ENCODE measurements at regions not wholly inside any gene's neighbourhood (a gene's known extent, or its start where the extent isn't known, plus 50 kb on each side); places are given as distances from the start of the nearest gene placed in this dataset.

GRCh38 chr2:126801473-126801872, 97.2 kb upstream of the TEX51 start:
- no peaks in the 10 kb centered on the region for H3K9me3 Mint-ChIP-seq
- Histone ChIP-seq H3K4me1 (ENCODE audit: insufficient read depth, low read length) (no peaks in the 10 kb centered on the region), H3K4me3 (ENCODE audit: low read length in 2 of 2) (no peak overlapping the region), H3K27me3 (ENCODE audit: insufficient read depth, low read length) (no peaks in the 10 kb centered on the region), H3K36me3 (ENCODE audit: insufficient read depth, low read length) (no peaks in the 10 kb centered on the region), H3K27ac (ENCODE audit: low read depth, low read length) (no peak overlapping the region), H3K9me3 (ENCODE audit: control insufficient read depth in 1 of 2, low read length in 2 of 2) (no peaks in the 10 kb centered on the region)
- ChIA-PET POLR2A (ENCODE audit: partially characterized antibody) (no interaction called here), CTCF (ENCODE audit: partially characterized antibody) (no interaction called here)
- DNase-seq: no peak
- no peak overlapping the region for H3K27ac Mint-ChIP-seq
- no peak overlapping the region for H3K4me3 Mint-ChIP-seq
- no peaks in the 10 kb centered on the region for H3K36me3 Mint-ChIP-seq
- no peaks in the 10 kb centered on the region for H3K4me1 Mint-ChIP-seq
- peaks cover 2 to 5% of the 10 kb centered on the region in 2 donors for H3K27me3 Mint-ChIP-seq
- intact Hi-C loops (cut with micrococcal nuclease): no loop called here

GRCh38 chr2:126802316-126802715, 96.4 kb upstream of the TEX51 start:
- Histone ChIP-seq H3K4me3 (ENCODE audit: low read length in 2 of 2) (no peak overlapping the region), H3K9me3 (ENCODE audit: control insufficient read depth in 1 of 2, low read length in 2 of 2) (no peaks in the 10 kb centered on the region), H3K27ac (ENCODE audit: low read depth, low read length) (no peak overlapping the region), H3K4me1 (ENCODE audit: insufficient read depth, low read length) (no peaks in the 10 kb centered on the region), H3K27me3 (ENCODE audit: insufficient read depth, low read length) (no peaks in the 10 kb centered on the region), H3K36me3 (ENCODE audit: insufficient read depth, low read length) (no peaks in the 10 kb centered on the region)
- peaks cover 2 to 3% of the 10 kb centered on the region in 2 donors for H3K27me3 Mint-ChIP-seq
- POLR2A ChIA-PET (ENCODE audit: partially characterized antibody): no interaction called here
- H3K27ac Mint-ChIP-seq: no peak overlapping the region
- no peak overlapping the region for H3K4me3 Mint-ChIP-seq
- no peak for DNase-seq
- CTCF ChIA-PET (ENCODE audit: partially characterized antibody): no interaction called here
- no peaks in the 10 kb centered on the region for H3K4me1 Mint-ChIP-seq
- intact Hi-C loops (cut with micrococcal nuclease): no loop called here
- no peaks in the 10 kb centered on the region for H3K9me3 Mint-ChIP-seq
- no peaks in the 10 kb centered on the region for H3K36me3 Mint-ChIP-seq

GRCh38 chr2:126802774-126803433, 95.8 kb upstream of the TEX51 start:
- Mint-ChIP-seq H3K4me1 (no peaks in the 10 kb centered on the region), H3K4me3 (no peak overlapping the region), H3K27ac (no peak overlapping the region), H3K27me3 (peaks cover 2 to 3% of the 10 kb centered on the region in 2 donors), H3K36me3 (no peaks in the 10 kb centered on the region), H3K9me3 (no peaks in the 10 kb centered on the region)
- Histone ChIP-seq H3K27me3 (ENCODE audit: insufficient read depth, low read length) (no peaks in the 10 kb centered on the region), H3K27ac (ENCODE audit: low read depth, low read length) (no peak overlapping the region), H3K9me3 (ENCODE audit: control insufficient read depth in 1 of 2, low read length in 2 of 2) (no peaks in the 10 kb centered on the region), H3K4me1 (ENCODE audit: insufficient read depth, low read length) (no peaks in the 10 kb centered on the region), H3K4me3 (ENCODE audit: low read length in 2 of 2) (no peak overlapping the region), H3K36me3 (ENCODE audit: insufficient read depth, low read length) (no peaks in the 10 kb centered on the region)
- CTCF ChIA-PET (ENCODE audit: partially characterized antibody): no interaction called here
- POLR2A ChIA-PET (ENCODE audit: partially characterized antibody): no interaction called here
- intact Hi-C loops (cut with micrococcal nuclease): no loop called here
- no peak for DNase-seq

- Histone ChIP-seq H3K36me3 (ENCODE audit: insufficient read depth, low read length) (no peaks in the 10 kb centered on the region), H3K4me3 (ENCODE audit: low read length in 2 of 2) (no peak overlapping the region), H3K4me1 (ENCODE audit: insufficient read depth, low read length) (no peaks in the 10 kb centered on the region), H3K9me3 (ENCODE audit: control insufficient read depth in 1 of 2, low read length in 2 of 2) (no peaks in the 10 kb centered on the region), H3K27me3 (ENCODE audit: insufficient read depth, low read length) (no peaks in the 10 kb centered on the region), H3K27ac (ENCODE audit: low read depth, low read length) (no peak overlapping the region)
- Mint-ChIP-seq H3K4me3 (no peak overlapping the region), H3K4me1 (no peaks in the 10 kb centered on the region), H3K36me3 (no peaks in the 10 kb centered on the region), H3K27ac (no peak overlapping the region), H3K9me3 (no peaks in the 10 kb centered on the region), H3K27me3 (peaks cover 2 to 3% of the 10 kb centered on the region in 2 donors)
- DNase-seq: no peak
- POLR2A ChIA-PET (ENCODE audit: partially characterized antibody): no interaction called here
- CTCF ChIA-PET (ENCODE audit: partially characterized antibody): no interaction called here
- intact Hi-C loops (cut with micrococcal nuclease): no loop called here
Measured at GRCh38 chr2:126803434-126803775, 95.3 kb upstream of the TEX51 start.

- no peaks in the 10 kb centered on the region for H3K9me3 Mint-ChIP-seq
- H3K9me3 ChIP-seq (ENCODE audit: control insufficient read depth in 1 of 2, low read length in 2 of 2): no peaks in the 10 kb centered on the region
- peaks cover 0 to 3% of the 10 kb centered on the region in 2 donors for H3K27me3 Mint-ChIP-seq
- H3K4me1 Mint-ChIP-seq: no peaks in the 10 kb centered on the region
- intact Hi-C loops (cut with micrococcal nuclease): no loop called here
- no peak overlapping the region for H3K27ac Mint-ChIP-seq
- POLR2A ChIA-PET (ENCODE audit: partially characterized antibody): no interaction called here
- H3K27me3 ChIP-seq (ENCODE audit: insufficient read depth, low read length): no peaks in the 10 kb centered on the region
- H3K36me3 ChIP-seq (ENCODE audit: insufficient read depth, low read length): no peaks in the 10 kb centered on the region
- H3K4me3 ChIP-seq (ENCODE audit: low read length in 2 of 2): no peak overlapping the region
- no peaks in the 10 kb centered on the region for H3K4me1 ChIP-seq (ENCODE audit: insufficient read depth, low read length)
- no peak overlapping the region for H3K27ac ChIP-seq (ENCODE audit: low read depth, low read length)
- no peaks in the 10 kb centered on the region for H3K36me3 Mint-ChIP-seq
- no peak for DNase-seq
- CTCF ChIA-PET (ENCODE audit: partially characterized antibody): no interaction called here
- no peak overlapping the region for H3K4me3 Mint-ChIP-seq
Measured at GRCh38 chr2:126804347-126804746, 94.3 kb upstream of the TEX51 start.

- no peaks in the 10 kb centered on the region for H3K27me3 ChIP-seq (ENCODE audit: insufficient read depth, low read length)
- intact Hi-C loops (cut with micrococcal nuclease): no loop called here
Measured at GRCh38 chr2:126808929-126809328, 89.8 kb upstream of the TEX51 start.

GRCh38 chr2:126809340-126809739, 89.3 kb upstream of the TEX51 start:
- Mint-ChIP-seq H3K4me3 (no peak overlapping the region), H3K27ac (no peak overlapping the region), H3K27me3 (peaks cover 2 to 3% of the 10 kb centered on the region in 2 donors), H3K36me3 (no peaks in the 10 kb centered on the region), H3K9me3 (peaks cover 0 to 6% (median 0%) of the 10 kb centered on the region in 8 donors), H3K4me1 (no peaks in the 10 kb centered on the region)
- Histone ChIP-seq H3K27ac (ENCODE audit: low read depth, low read length) (no peak overlapping the region), H3K9me3 (ENCODE audit: control insufficient read depth in 1 of 2, low read length in 2 of 2) (no peaks in the 10 kb centered on the region), H3K4me3 (ENCODE audit: low read length in 2 of 2) (no peak overlapping the region), H3K4me1 (ENCODE audit: insufficient read depth, low read length) (no peaks in the 10 kb centered on the region), H3K27me3 (ENCODE audit: insufficient read depth, low read length) (no peaks in the 10 kb centered on the region), H3K36me3 (ENCODE audit: insufficient read depth, low read length) (no peaks in the 10 kb centered on the region)
- ChIA-PET POLR2A (ENCODE audit: partially characterized antibody) (no interaction called here), CTCF (ENCODE audit: partially characterized antibody) (no interaction called here)
- DNase-seq: no peak
- intact Hi-C loops (cut with micrococcal nuclease): no loop called here

More at GRCh38 chr2:126808929-126809328, 89.8 kb upstream of the TEX51 start:
- no peaks in the 10 kb centered on the region for H3K4me1 Mint-ChIP-seq
- DNase-seq: no peak
- POLR2A ChIA-PET (ENCODE audit: partially characterized antibody): no interaction called here
- Histone ChIP-seq H3K4me3 (ENCODE audit: low read length in 2 of 2) (no peak overlapping the region), H3K4me1 (ENCODE audit: insufficient read depth, low read length) (no peaks in the 10 kb centered on the region), H3K27ac (ENCODE audit: low read depth, low read length) (no peak overlapping the region), H3K9me3 (ENCODE audit: control insufficient read depth in 1 of 2, low read length in 2 of 2) (no peaks in the 10 kb centered on the region), H3K36me3 (ENCODE audit: insufficient read depth, low read length) (no peaks in the 10 kb centered on the region)
- H3K9me3 Mint-ChIP-seq: peaks cover 0 to 6% (median 0%) of the 10 kb centered on the region in 8 donors
- CTCF ChIA-PET (ENCODE audit: partially characterized antibody): interaction anchor here (1.6 kb wide), 1 partner anchor 31 kb away, joined by 3 read pairs; no protein-coding TSS in a partner anchor
- no peak overlapping the region for H3K4me3 Mint-ChIP-seq
- H3K27me3 Mint-ChIP-seq: peaks cover 2 to 6% of the 10 kb centered on the region in 2 donors
- no peak overlapping the region for H3K27ac Mint-ChIP-seq
- H3K36me3 Mint-ChIP-seq: no peaks in the 10 kb centered on the region

- intact Hi-C loops (cut with micrococcal nuclease): no loop called here
- no peak for DNase-seq
- no peaks in the 10 kb centered on the region for H3K4me1 ChIP-seq (ENCODE audit: insufficient read depth, low read length)
- Mint-ChIP-seq H3K9me3 (peaks cover 0 to 6% (median 0%) of the 10 kb centered on the region in 8 donors), H3K27me3 (peaks cover 3 to 4% of the 10 kb centered on the region in 2 donors), H3K4me1 (no peaks in the 10 kb centered on the region), H3K27ac (no peak overlapping the region), H3K36me3 (no peaks in the 10 kb centered on the region), H3K4me3 (no peak overlapping the region)
- H3K27ac ChIP-seq (ENCODE audit: low read depth, low read length): no peak overlapping the region
- POLR2A ChIA-PET (ENCODE audit: partially characterized antibody): no interaction called here
- no peaks in the 10 kb centered on the region for H3K27me3 ChIP-seq (ENCODE audit: insufficient read depth, low read length)
- CTCF ChIA-PET (ENCODE audit: partially characterized antibody): no interaction called here
- H3K9me3 ChIP-seq (ENCODE audit: control insufficient read depth in 1 of 2, low read length in 2 of 2): no peaks in the 10 kb centered on the region
- H3K4me3 ChIP-seq (ENCODE audit: low read length in 2 of 2): no peak overlapping the region
- H3K36me3 ChIP-seq (ENCODE audit: insufficient read depth, low read length): no peaks in the 10 kb centered on the region
Measured at GRCh38 chr2:126810001-126810400, 88.7 kb upstream of the TEX51 start.

Measured in CD4-positive, alpha-beta memory T cell (primary cell).